Bronchial epithelial cell (primary cell): ENCODE measurements at regions not wholly inside any gene's neighbourhood (a gene's known extent, or its start where the extent isn't known, plus 50 kb on each side); places are given as distances from the start of the nearest gene placed in this dataset.

Experiments used
- DNase-seq: peaks from one replicate; pipeline ENCODE4 v3.0.0-alpha.2; 2010; ENCODE audit warnings: low read depth
- FAIRE-seq: peaks from 2 replicates; lab custom pipeline; 2011; peaks lifted over from hg19 to GRCh38; lab: Jason Lieb, UNC
- H3K27me3 ChIP-seq: 2 replicates; pipeline ENCODE4 v1.5.1; 2011; ENCODE audit warnings: low read length; ENCODE audit not compliant: control insufficient read depth, insufficient read depth
- H3K36me3 ChIP-seq: 2 replicates; pipeline ENCODE4 v1.5.1; 2011; ENCODE audit warnings: low read length; ENCODE audit not compliant: control insufficient read depth, insufficient read depth
- H3K4me3 ChIP-seq: 2 replicates; pipeline ENCODE4 v1.5.1; 2011; ENCODE audit warnings: mild to moderate bottlenecking, low read depth, low read length, control low read depth
- CTCF ChIP-seq: IDR thresholded peaks from 2 replicates; pipeline ENCODE4 v1.5.1; 2011; ENCODE audit warnings: mild to moderate bottlenecking, moderate library complexity, low read length, control low read depth, inconsistent platforms; ENCODE audit not compliant: insufficient read depth, severe bottlenecking

- Histone ChIP-seq H3K36me3 (no peaks in the 10 kb centered on the region), H3K4me3 (no peak overlapping the region), H3K27me3 (no peaks in the 10 kb centered on the region)
- FAIRE-seq (no peak), DNase-seq (no peak)
- no peak for TF ChIP-seq CTCF
Measured at GRCh38 chr9:79163544-79163943, 408.2 kb upstream of the TLE4 start.

- peak; percentile 41 for DNase-seq
- H3K36me3 ChIP-seq, result no peaks in the 10 kb centered on the region
Measured at GRCh38 chr9:79164406-79164805, 407.4 kb upstream of the TLE4 start.

GRCh38 chr9:79165020-79165780 is 406.6 kb upstream of the TLE4 start:
- Histone ChIP-seq H3K27me3 (no peaks in the 10 kb centered on the region), H3K36me3 (no peaks in the 10 kb centered on the region), H3K4me3 (no peak overlapping the region)
- no peak for TF ChIP-seq CTCF
- DNase-seq (peak; percentile 80), FAIRE-seq (no peak)

More at GRCh38 chr9:79164406-79164805, 407.4 kb upstream of the TLE4 start:
- H3K27me3 ChIP-seq, result no peaks in the 10 kb centered on the region
- no peak for FAIRE-seq
- no peak for TF ChIP-seq CTCF
- no peak overlapping the region for H3K4me3 ChIP-seq

GRCh38 chr9:79166005-79166404 is 405.8 kb upstream of the TLE4 start:
- no peaks in the 10 kb centered on the region for H3K27me3 ChIP-seq
- DNase-seq, result peak; percentile 11
- no peaks in the 10 kb centered on the region for H3K36me3 ChIP-seq
- FAIRE-seq, result no peak
- no peak for TF ChIP-seq CTCF
- no peak overlapping the region for H3K4me3 ChIP-seq

GRCh38 chr9:79170643-79171042 is 401.1 kb upstream of the TLE4 start:
- H3K36me3 ChIP-seq, result no peaks in the 10 kb centered on the region
- no peaks in the 10 kb centered on the region for H3K27me3 ChIP-seq
- DNase-seq (no peak), FAIRE-seq (no peak)
- no peak overlapping the region for H3K4me3 ChIP-seq
- no peak for TF ChIP-seq CTCF

GRCh38 chr9:79173932-79174331 is 397.8 kb upstream of the TLE4 start:
- H3K36me3 ChIP-seq, result no peaks in the 10 kb centered on the region
- H3K4me3 ChIP-seq, result no peak overlapping the region
- no peaks in the 10 kb centered on the region for H3K27me3 ChIP-seq
- FAIRE-seq, result no peak
- TF ChIP-seq CTCF, result no peak
- no peak for DNase-seq
